Ovary (tissue), 7 donors: ENCODE measurements at regions not wholly inside any gene's neighbourhood (a gene's known extent, or its start where the extent isn't known, plus 50 kb on each side); places are given as distances from the start of the nearest gene placed in this dataset.

Experiments
- DNase-seq, 5 donors: peaks; one replicate each; pipeline ENCODE4 v3.0.0-alpha.2; 2019 to 2020
- H3K27ac ChIP-seq, 2 donors: fragments of 200-600 bp; one replicate each; pipeline versions ENCODE4 v1.5.1 to v1.8.0; 2019 to 2022
- H3K27me3 ChIP-seq: fragments of 200-600 bp; one replicate; pipeline ENCODE4 v1.8.0; 2022
- H3K36me3 ChIP-seq: fragments of 200-600 bp; sonication (generic); one replicate; pipeline ENCODE4 v1.5.1; 2019
- H3K4me1 ChIP-seq: one replicate; pipeline ENCODE4 v1.8.1; 2013; ENCODE audit warnings: mild to moderate bottlenecking, moderate library complexity; ENCODE audit not compliant: insufficient read depth
- H3K4me3 ChIP-seq: fragments of 200-600 bp; sonication (generic); one replicate; pipeline ENCODE4 v1.5.1; 2017
- H3K9me3 ChIP-seq, 2 donors: fragments of 200-600 bp in 1 of 2; sonication (generic) in 1 of 2; one replicate each; pipeline versions ENCODE4 v1.5.1 to v1.8.1; 2013 to 2019; ENCODE audit warnings: mild to moderate bottlenecking in 1 of 2, moderate library complexity in 1 of 2
- CTCF ChIP-seq, 3 donors: fragments of 450-650 bp in 2 of 3; fragments of 200-600 bp in 1 of 3; IDR thresholded peaks; one replicate each; pipeline versions ENCODE4 v1.5.1 to v1.8.0; 2016 to 2022; ENCODE audit warnings: antibody characterized with exemption in 3 of 3, mild to moderate bottlenecking in 1 of 3
- EP300 ChIP-seq: sonication (generic); formaldehyde crosslinking; IDR thresholded peaks from one replicate; pipeline ENCODE4 v1.6.1; 2017; ENCODE audit warnings: antibody characterized with exemption
- POLR2A ChIP-seq: fragments of 450-650 bp; IDR thresholded peaks from one replicate; pipeline ENCODE4 v1.6.1; 2017; ENCODE audit warnings: antibody characterized with exemption, mild to moderate bottlenecking, moderate library complexity
- WGBS, 3 donors: extraction: QIAGEN DNeasy Blood & Tissue Kit in 1 of 3; methylation state at CpG; one replicate each; pipeline versions ENCODE4 v1.1.5 to v1.1.7; 2013 to 2017; 5-methylcytosine and 5-hydroxymethylcytosine counted together
- intact Hi-C, 4 donors: fragments of 100-400 bp; cut with DNase I; formaldehyde crosslinking; loops; one replicate each; pipeline versions ENCODE4 v1.11.0 to v1.15.1; 2022 to 2023
- donor health status: DM: no; HTN: no; CAD: no; lungs with moderate emphysema.
- donor health status: DM: no; HTN: no; CAD: no.
- donor health status: Bipolar disorder and iron deficiency.
- donor health status: DM: no; HTN: no; CAD: no.
- donor health status: DM: yes; HTN: yes; CAD: no.

- WGBS, 3 donors = 87 to 97% (median 94%) methylated on average over 3 of the region's 3 CpGs
- Histone ChIP-seq H3K9me3 (no peaks in the 10 kb centered on the region), H3K36me3 (no peaks in the 10 kb centered on the region), H3K4me1 (no peaks in the 10 kb centered on the region), H3K27me3 (no peaks in the 10 kb centered on the region), H3K27ac (no peak overlapping the region), H3K4me3 (no peak overlapping the region)
- DNase-seq = no peak
- TF ChIP-seq POLR2A = no peak
- TF ChIP-seq EP300 = no peak
- no peak for TF ChIP-seq CTCF (IDR thresholded peaks at IDR 0.05)
- intact Hi-C loops = no loop called here
These were observed 119.2 kb downstream of the CCNA1 start for GRCh38 chr13:36551445-36551844.

GRCh38 chr13:36552334-36552733 is 120.0 kb downstream of the CCNA1 start:
- WGBS, 3 donors = 86 to 93% (median 89%) methylated on average over 1 of the region's 1 CpG
- Histone ChIP-seq H3K27me3 (no peaks in the 10 kb centered on the region), H3K27ac (no peak overlapping the region), H3K4me1 (no peaks in the 10 kb centered on the region), H3K4me3 (no peak overlapping the region), H3K9me3 (no peaks in the 10 kb centered on the region), H3K36me3 (no peaks in the 10 kb centered on the region)
- no peak for DNase-seq
- intact Hi-C loops = no loop called here
- TF ChIP-seq POLR2A (no peak), CTCF (IDR thresholded peaks at IDR 0.05) (no peak), EP300 (no peak)

GRCh38 chr13:36553491-36553890 is 120.3 kb upstream of the SERTM1 start:
- Histone ChIP-seq H3K9me3 (no peaks in the 10 kb centered on the region), H3K36me3 (no peaks in the 10 kb centered on the region), H3K4me3 (no peak overlapping the region), H3K27me3 (no peaks in the 10 kb centered on the region), H3K27ac (no peak overlapping the region), H3K4me1 (no peaks in the 10 kb centered on the region)
- no peak for DNase-seq
- intact Hi-C loops = no loop called here
- WGBS, 3 donors = 61 to 90% (median 83%) methylated on average over 1 of the region's 1 CpG
- TF ChIP-seq POLR2A = no peak
- no peak for TF ChIP-seq CTCF (IDR thresholded peaks at IDR 0.05)
- no peak for TF ChIP-seq EP300

- H3K9me3 ChIP-seq = no peaks in the 10 kb centered on the region
- no peaks in the 10 kb centered on the region for H3K4me1 ChIP-seq
- intact Hi-C loops = no loop called here
- H3K27ac ChIP-seq = no peak overlapping the region
- H3K4me3 ChIP-seq = no peak overlapping the region
- H3K27me3 ChIP-seq = no peaks in the 10 kb centered on the region
- WGBS, 3 donors = 52 to 63% (median 52%) methylated on average over 5 of the region's 5 CpGs
- no peaks in the 10 kb centered on the region for H3K36me3 ChIP-seq
- TF ChIP-seq CTCF (IDR thresholded peaks at IDR 0.05) (no peak), EP300 (no peak), POLR2A (no peak)
- no peak for DNase-seq
These were observed 118.5 kb upstream of the SERTM1 start for GRCh38 chr13:36555151-36555986.
